Kidney (tissue), 13 donors: ENCODE measurements at regions not wholly inside any gene's neighbourhood (a gene's known extent, or its start where the extent isn't known, plus 50 kb on each side); places are given as distances from the start of the nearest gene placed in this dataset.
"Not testable (repeated sequence)": the region's sequence is repeated elsewhere in the genome, so short reads cannot be mapped to it uniquely, and the experiment has no call there.

ENCODE experiments used
- DNase-seq, 5 donors: peaks; one replicate each; pipeline ENCODE4 v3.0.0-alpha.2; 2013 to 2020
- FAIRE-seq: peaks from 2 replicates; lab custom pipeline; 2012; peaks lifted over from hg19 to GRCh38; lab: Jason Lieb, UNC
- H3K27ac ChIP-seq, 2 donors: one replicate each; pipeline ENCODE4 v1.7.0; 2013; ENCODE audit warnings: low read depth in 2 of 2, low read length in 2 of 2, inconsistent platforms in 1 of 2
- H3K27me3 ChIP-seq: one replicate; pipeline ENCODE4 v1.7.1; 2013; ENCODE audit warnings: low read length, inconsistent platforms; ENCODE audit not compliant: control insufficient read depth, insufficient read depth
- H3K36me3 ChIP-seq, 3 donors: one replicate each; pipeline versions ENCODE4 v1.7.0 to v1.7.1; 2013; ENCODE audit warnings: low read length in 3 of 3, control low read depth in 1 of 3, inconsistent platforms in 1 of 3; ENCODE audit not compliant: insufficient read depth in 3 of 3, control insufficient read depth in 2 of 3
- H3K4me1 ChIP-seq, 3 donors: one replicate each; pipeline versions ENCODE4 v1.7.0 to v1.7.1; 2013; ENCODE audit warnings: low read length in 3 of 3, inconsistent platforms in 1 of 3, low read depth in 1 of 3; ENCODE audit not compliant: control insufficient read depth in 2 of 3, insufficient read depth in 2 of 3
- H3K4me3 ChIP-seq, 3 donors: one replicate each; pipeline versions ENCODE4 v1.7.0 to v1.8.1; 2013; ENCODE audit warnings: low read length in 3 of 3, control low read depth in 1 of 3, inconsistent platforms in 1 of 3
- H3K9ac ChIP-seq, 3 donors: one replicate each; pipeline versions ENCODE4 v1.7.0 to v1.7.1; 2013; ENCODE audit warnings: low read length in 3 of 3, control low read depth in 1 of 3, inconsistent platforms in 1 of 3
- H3K9me3 ChIP-seq, 3 donors: one replicate each; pipeline versions ENCODE4 v1.7.0 to v1.7.1; 2013; ENCODE audit warnings: low read length in 3 of 3, control low read depth in 1 of 3, inconsistent platforms in 1 of 3; ENCODE audit not compliant: control insufficient read depth in 2 of 3, insufficient read depth in 1 of 3
- CTCF ChIP-seq: IDR thresholded peaks from 3 replicates; pipeline ENCODE4 v1.5.1; 2012; ENCODE audit warnings: mild to moderate bottlenecking, moderate library complexity, borderline replicate concordance; ENCODE audit not compliant: insufficient read depth; ENCODE audit errors: extremely low read depth
- intact Hi-C: fragments of 100-400 bp; cut with DNase I; formaldehyde crosslinking; loops from one replicate; pipeline ENCODE4 v1.11.1; 2022
- donor health status: control.
- donor health status: control.
- donor health status: control.
- donor health status: control.
- donor health status: control.
- donor health status: DM: yes; HTN: yes; CAD: no.
- donor health status: Normal renal cell carcinoma (clear cell type).

- TF ChIP-seq CTCF: no peak
- no peak overlapping the region for H3K4me3 ChIP-seq
- H3K9me3 ChIP-seq: peaks cover 0 to 3% (median 0%) of the 10 kb centered on the region in 3 donors
- DNase-seq (no peak), FAIRE-seq (no peak)
- H3K9ac ChIP-seq: no peak overlapping the region
- H3K4me1 ChIP-seq: no peaks in the 10 kb centered on the region
- no peak overlapping the region for H3K27ac ChIP-seq
- intact Hi-C loops: no loop called here
- H3K36me3 ChIP-seq: no peaks in the 10 kb centered on the region
- no peaks in the 10 kb centered on the region for H3K27me3 ChIP-seq
Measured at GRCh38 chr17:21476867-21477266, 100.7 kb downstream of the KCNJ12 start.

- no peak for TF ChIP-seq CTCF
- H3K27me3 ChIP-seq: no peaks in the 10 kb centered on the region
- H3K9ac ChIP-seq: no peak overlapping the region
- no peak overlapping the region for H3K4me3 ChIP-seq
- DNase-seq (peak in 1 of 5 donors; percentile 21), FAIRE-seq (no peak)
- intact Hi-C loops: no loop called here
- no peak overlapping the region for H3K27ac ChIP-seq
- H3K9me3 ChIP-seq: peaks cover 0 to 3% (median 0%) of the 10 kb centered on the region in 3 donors
- H3K36me3 ChIP-seq: no peaks in the 10 kb centered on the region
- H3K4me1 ChIP-seq: no peaks in the 10 kb centered on the region
Measured at GRCh38 chr17:21482189-21482865, 106.2 kb downstream of the KCNJ12 start.

- intact Hi-C loops, H3K4me1 ChIP-seq, FAIRE-seq: not testable (repeated sequence)
Measured at GRCh38 chr17:21488043-21488442, 111.9 kb downstream of the KCNJ12 start.

GRCh38 chr17:21493993-21494392, 117.8 kb downstream of the KCNJ12 start:
- Histone ChIP-seq H3K9me3 (no peaks in the 10 kb centered on the region), H3K4me3 (no peak overlapping the region), H3K27ac (no peak overlapping the region), H3K9ac (no peak overlapping the region), H3K36me3 (no peaks in the 10 kb centered on the region), H3K4me1 (no peaks in the 10 kb centered on the region), H3K27me3 (no peaks in the 10 kb centered on the region)
- no peak for FAIRE-seq
- no peak for TF ChIP-seq CTCF
- intact Hi-C loops: no loop called here
- no peak for DNase-seq

More at GRCh38 chr17:21488043-21488442, 111.9 kb downstream of the KCNJ12 start:
- not testable (repeated sequence) for H3K9ac ChIP-seq, H3K27ac ChIP-seq, H3K4me3 ChIP-seq, H3K36me3 ChIP-seq, H3K9me3 ChIP-seq, H3K27me3 ChIP-seq, DNase-seq
